K562 (cell line): ENCODE measurements at regions not wholly inside any gene's neighbourhood (a gene's known extent, or its start where the extent isn't known, plus 50 kb on each side); places are given as distances from the start of the nearest gene placed in this dataset.

Source experiments
- ARID1B ChIP-seq: fragments of 450-650 bp; IDR thresholded peaks from 2 replicates; pipeline ENCODE4 v1.6.1; 2016; ENCODE audit warnings: antibody characterized with exemption, mild to moderate bottlenecking, inconsistent platforms
- ATF1 ChIP-seq, 2 experiments: fragments of 450-650 bp in 1 of 2; IDR thresholded peaks; 2 replicates each; pipeline ENCODE4 v1.6.1; 2016; ENCODE audit warnings: missing compliant biosample characterization in 1 of 2, missing genetic modification characterization in 1 of 2
- DACH1 ChIP-seq: fragments of 450-650 bp; IDR thresholded peaks from 2 replicates; pipeline ENCODE4 v1.6.1; 2018; ENCODE audit not compliant: partially characterized antibody
- FOS ChIP-seq: IDR thresholded peaks from 3 replicates; pipeline ENCODE4 v1.6.1; 2011; ENCODE audit not compliant: insufficient read length; ENCODE audit errors: extremely low read depth
- FOXK2 ChIP-seq, 2 experiments: fragments of 450-650 bp; IDR thresholded peaks in 1 of 2; conservative IDR thresholded peaks in 1 of 2; 2 replicates each; pipeline ENCODE4 v1.6.1; 2016; ENCODE audit warnings: low read depth in 2 of 2, mild to moderate bottlenecking in 1 of 2
- HDAC3 ChIP-seq: fragments of 450-650 bp; IDR thresholded peaks from 2 replicates; pipeline ENCODE4 v1.6.1; 2018; ENCODE audit warnings: borderline replicate concordance, mild to moderate bottlenecking, moderate library complexity; ENCODE audit not compliant: partially characterized antibody
- JUNB ChIP-seq: fragments of 450-650 bp; formaldehyde crosslinking; conservative IDR thresholded peaks from 2 replicates; pipeline ENCODE4 v1.4.0; 2020; ENCODE audit warnings: mild to moderate bottlenecking
- KHSRP ChIP-seq: fragments of 450-650 bp; IDR thresholded peaks from 2 replicates; pipeline ENCODE4 v1.6.1; 2017
- MAFK ChIP-seq: IDR thresholded peaks from 2 replicates; pipeline ENCODE4 v1.6.1; 2011; ENCODE audit warnings: low read length, improper control_type of control experiment
- MYNN ChIP-seq, 2 experiments: sonication (generic); formaldehyde crosslinking in 1 of 2; IDR thresholded peaks; 2 replicates each; pipeline versions ENCODE4 v1.5.0 to v1.6.1; 2016 to 2020; ENCODE audit warnings: antibody characterized with exemption in 1 of 2, missing genetic modification reagents in 1 of 2
- NFIC ChIP-seq: fragments of 450-650 bp; IDR thresholded peaks from 2 replicates; pipeline ENCODE4 v1.6.1; 2017; ENCODE audit warnings: mild to moderate bottlenecking, inconsistent platforms
- NR2C1 ChIP-seq, 2 experiments: fragments of 450-650 bp; IDR thresholded peaks; 2 replicates each; pipeline ENCODE4 v1.6.1; 2017; ENCODE audit warnings: mild to moderate bottlenecking in 2 of 2, antibody characterized with exemption in 1 of 2, inconsistent platforms in 1 of 2, missing compliant biosample characterization in 1 of 2, missing genetic modification characterization in 1 of 2
- PATZ1 ChIP-seq: fragments of 250-450 bp; sonication (Bioruptor Pico); IDR thresholded peaks from 2 replicates; pipeline ENCODE4 v1.5.0; 2020; ENCODE audit warnings: mild to moderate bottlenecking, borderline replicate concordance
- PHF8 ChIP-seq: fragments of 200-600 bp; sonication (generic); IDR thresholded peaks from 2 replicates; pipeline ENCODE4 v1.6.1; 2012; ENCODE audit warnings: mixed run types, mild to moderate bottlenecking, inconsistent platforms, low read length, moderate library complexity, borderline replicate concordance
- PKNOX1 ChIP-seq: fragments of 450-650 bp; IDR thresholded peaks from 2 replicates; pipeline ENCODE4 v1.6.1; 2016
- RBBP5 ChIP-seq: fragments of 200-600 bp; sonication (generic); IDR thresholded peaks from 2 replicates; pipeline ENCODE4 v1.6.1; 2012; ENCODE audit warnings: borderline replicate concordance, mild to moderate bottlenecking, low read length, control low read depth, inconsistent platforms; ENCODE audit not compliant: insufficient read depth, poor library complexity, severe bottlenecking
- TAL1 ChIP-seq: fragments of 450-650 bp; IDR thresholded peaks from 2 replicates; pipeline ENCODE4 v1.6.1; 2016; ENCODE audit warnings: mild to moderate bottlenecking
- TEAD4 ChIP-seq, 2 experiments: sonication (generic) in 1 of 2; formaldehyde crosslinking in 1 of 2; IDR thresholded peaks; 2 replicates each; pipeline versions ENCODE4 v1.6.1 to v1.8.0; 2012 to 2022; ENCODE audit warnings: borderline replicate concordance in 1 of 2, inconsistent platforms in 1 of 2, low read length in 1 of 2, mild to moderate bottlenecking in 1 of 2, missing genetic modification reagents in 1 of 2
- TFAM ChIP-seq: fragments of 250-450 bp; sonication (Bioruptor Pico); conservative IDR thresholded peaks from 2 replicates; pipeline ENCODE4 v1.5.0; 2021; ENCODE audit warnings: mild to moderate bottlenecking, moderate library complexity
- THRA ChIP-seq: fragments of 450-650 bp; IDR thresholded peaks from 2 replicates; pipeline ENCODE4 v1.6.1; 2017; ENCODE audit warnings: mild to moderate bottlenecking, moderate library complexity
- ZNF12 ChIP-seq: sonication (generic); formaldehyde crosslinking; IDR thresholded peaks from 2 replicates; pipeline ENCODE4 v1.4.0; 2020; ENCODE audit warnings: mild to moderate bottlenecking, missing genetic modification reagents
- ZNF395 ChIP-seq: fragments of 200-800 bp; sonication (Bioruptor generic); IDR thresholded peaks from 2 replicates; pipeline ENCODE4 v1.6.1; 2017; ENCODE audit warnings: missing genetic modification characterization, missing compliant biosample characterization

- no peak for TF ChIP-seq TFAM (CRISPR knock-in tag)
- TF ChIP-seq ZNF12 (CRISPR knock-in tag), result no peak
- peak; percentile 85 for TF ChIP-seq ARID1B
- peak; percentile 72; the same call in 1 of the 2 replicates for TF ChIP-seq JUNB (CRISPR knock-in tag)
- TF ChIP-seq TEAD4 (IDR thresholded peaks at IDR 0.05; ENCODE audit: low read length), result peak; percentile 78
- no peak for TF ChIP-seq TEAD4 (CRISPR knock-in tag; IDR thresholded peaks at IDR 0.05; ENCODE audit: borderline replicate concordance)
- peak; percentile 94 for TF ChIP-seq DACH1
- peak; percentile 59 for TF ChIP-seq TAL1
- TF ChIP-seq NR2C1 (IDR thresholded peaks at IDR 0.05), result peak; percentile 72; the same call in 1 of the 2 replicates
- peak; percentile 79 for TF ChIP-seq NR2C1 (tag; IDR thresholded peaks at IDR 0.05)
- peak; percentile 77 to 84; a peak in 3 of 4 replicates for TF ChIP-seq FOXK2 (conservative IDR thresholded peaks at IDR 0.05 in 1 of 2, IDR thresholded peaks at IDR 0.05 in 1 of 2; ENCODE audit: low read depth in 2 of 2)
- peak; percentile 99 for TF ChIP-seq NFIC
- peak; percentile 60 for TF ChIP-seq FOS
- TF ChIP-seq THRA, result no peak
- peak; percentile 90; the same call in 1 of the 2 replicates for TF ChIP-seq ZNF395
- TF ChIP-seq HDAC3, result peak; percentile 54
- no peak for TF ChIP-seq RBBP5
- TF ChIP-seq PHF8, result no peak
- TF ChIP-seq PATZ1 (CRISPR knock-in tag), result no peak
- peak; percentile 83 for TF ChIP-seq MAFK
- TF ChIP-seq MYNN (IDR thresholded peaks at IDR 0.05), result peak; percentile 97
- no peak for TF ChIP-seq MYNN (CRISPR knock-in tag; IDR thresholded peaks at IDR 0.05)
- no peak for TF ChIP-seq ATF1 (CRISPR knock-in tag; IDR thresholded peaks at IDR 0.05)
- TF ChIP-seq ATF1 (tag; IDR thresholded peaks at IDR 0.05), result 0 out of 2 replicates have a peak, but pooled peaks have one; percentile 14
- no peak for TF ChIP-seq KHSRP
- TF ChIP-seq PKNOX1, result peak; percentile 27; the same call in 1 of the 2 replicates
These were observed 139.0 kb downstream of the DDX1 start (continued) for GRCh38 chr2:15730545-15731212.
